Smooth muscle cell (in vitro differentiated cells): ENCODE measurements at regions not wholly inside any gene's neighbourhood (a gene's known extent, or its start where the extent isn't known, plus 50 kb on each side); places are given as distances from the start of the nearest gene placed in this dataset.

Experiments used
- DNase-seq: peaks from one replicate; lab custom pipeline; 2025; ENCODE audit not compliant: unreplicated experiment; lab: John Stamatoyannopoulos, UW
- H2AFZ ChIP-seq: fragments of 200-600 bp; sonication (generic); 2 replicates; pipeline ENCODE4 v1.6.0; 2016; ENCODE audit warnings: antibody characterized with exemption, low read depth, mild to moderate bottlenecking
- H3F3A ChIP-seq: fragments of 200-600 bp; sonication (generic); 2 replicates; pipeline ENCODE4 v1.6.0; 2017; ENCODE audit warnings: antibody characterized with exemption, low read depth
- H3K27ac ChIP-seq: fragments of 200-600 bp; sonication (generic); 2 replicates; pipeline ENCODE4 v1.5.1; 2016; ENCODE audit warnings: low read depth, mild to moderate bottlenecking
- H3K27me3 ChIP-seq: fragments of 200-600 bp; sonication (generic); 2 replicates; pipeline ENCODE4 v1.6.1; 2016; ENCODE audit warnings: low read depth, mild to moderate bottlenecking
- H3K36me3 ChIP-seq: fragments of 200-600 bp; sonication (generic); 2 replicates; pipeline ENCODE4 v1.5.1; 2016; ENCODE audit warnings: low read depth
- H3K4me1 ChIP-seq: fragments of 200-600 bp; sonication (generic); 2 replicates; pipeline ENCODE4 v1.5.1; 2016; ENCODE audit warnings: low read depth
- H3K4me2 ChIP-seq: fragments of 200-600 bp; sonication (generic); 2 replicates; pipeline ENCODE4 v1.6.0; 2016; ENCODE audit warnings: mild to moderate bottlenecking
- H3K4me3 ChIP-seq: fragments of 200-600 bp; sonication (generic); 2 replicates; pipeline ENCODE4 v1.5.1; 2016; ENCODE audit warnings: mild to moderate bottlenecking
- H3K79me2 ChIP-seq: fragments of 200-600 bp; sonication (generic); 2 replicates; pipeline ENCODE4 v1.6.0; 2016; ENCODE audit warnings: low read depth, mild to moderate bottlenecking
- H3K9ac ChIP-seq: fragments of 200-600 bp; sonication (generic); 2 replicates; pipeline ENCODE4 v1.6.0; 2016; ENCODE audit warnings: low read depth
- H3K9me3 ChIP-seq: fragments of 200-600 bp; sonication (generic); replicated peaks from 2 replicates; pipeline ENCODE4 v1.5.1; 2016; ENCODE audit warnings: low read depth
- H4K20me1 ChIP-seq: fragments of 200-600 bp; sonication (generic); 2 replicates; pipeline ENCODE4 v1.6.0; 2016; ENCODE audit warnings: low read depth
- CTCF ChIP-seq: fragments of 200-600 bp; sonication (generic); IDR thresholded peaks from 2 replicates; pipeline ENCODE4 v1.5.1; 2017; ENCODE audit warnings: borderline replicate concordance, mild to moderate bottlenecking, antibody characterized with exemption; ENCODE audit not compliant: insufficient read depth, poor library complexity, severe bottlenecking
- WGBS: methylation state at CpG from one replicate; pipeline ENCODE4 v1.1.7; 2016; ENCODE audit warnings: low lambda C conversion rate; 5-methylcytosine and 5-hydroxymethylcytosine counted together

- Histone ChIP-seq H2AFZ (no peak overlapping the region), H3K4me1 (peaks cover 3% of the 10 kb centered on the region), H3K4me2 (no peak overlapping the region), H3K9me3 (no peaks in the 10 kb centered on the region), H3K79me2 (no peaks in the 10 kb centered on the region), H3K27me3 (peaks cover 11% of the 10 kb centered on the region), H3K27ac (no peak overlapping the region), H3F3A (no peaks in the 10 kb centered on the region), H3K9ac (no peak overlapping the region), H3K36me3 (no peaks in the 10 kb centered on the region), H4K20me1 (no peaks in the 10 kb centered on the region), H3K4me3 (no peak overlapping the region)
- no peak for TF ChIP-seq CTCF
- WGBS: 95% methylated on average over 5 of the region's 5 CpGs
- DNase-seq: no peak
These were observed 194.8 kb upstream of the PRSS16 start for GRCh38 chr6:27052731-27053082.

DNA sequence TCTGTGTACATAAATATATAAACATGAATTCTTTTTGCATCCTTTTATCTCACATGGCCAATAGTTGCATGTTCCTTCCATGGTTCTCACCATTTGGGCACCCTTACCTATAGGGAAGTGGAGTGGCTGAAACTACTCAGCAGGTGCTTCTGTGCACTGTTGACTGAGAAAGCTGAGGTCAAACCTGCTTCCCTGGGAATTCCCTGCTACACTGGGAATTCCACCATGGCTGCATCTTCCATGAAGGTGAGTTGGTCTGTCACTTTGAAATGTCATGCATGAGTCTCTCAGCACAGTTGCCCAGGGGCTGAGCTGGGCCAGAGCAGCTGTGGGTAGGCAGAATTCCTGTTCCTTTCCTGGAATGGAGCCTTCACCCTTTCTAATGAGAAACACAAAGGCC is 193.8 kb upstream of the PRSS16 start:
- no peak for DNase-seq

DNA sequence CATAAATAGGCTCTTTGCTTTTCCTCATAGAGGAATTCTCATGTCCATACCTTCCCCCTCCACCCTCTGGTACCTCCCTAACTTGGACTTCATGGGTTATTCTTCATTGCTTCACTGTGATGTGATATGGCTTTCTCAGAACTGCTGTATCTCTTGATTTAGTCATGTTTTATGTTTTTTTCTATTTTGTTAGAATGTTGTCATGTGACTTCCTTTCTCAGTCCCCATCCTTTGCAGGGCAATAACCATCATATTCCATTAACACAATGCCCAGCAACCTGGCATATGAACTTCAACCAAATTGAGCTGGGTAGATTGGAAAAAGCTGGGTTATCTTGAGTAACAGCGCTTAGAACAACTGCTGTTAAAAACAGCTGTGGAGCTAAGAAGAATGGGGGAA is 190.9 kb upstream of the PRSS16 start:
- Histone ChIP-seq H3K27me3 (peaks cover 11% of the 10 kb centered on the region), H3F3A (no peaks in the 10 kb centered on the region), H3K79me2 (no peaks in the 10 kb centered on the region), H3K36me3 (no peaks in the 10 kb centered on the region), H3K9ac (no peak overlapping the region), H4K20me1 (no peaks in the 10 kb centered on the region), H3K4me3 (no peak overlapping the region), H2AFZ (no peak overlapping the region), H3K4me1 (no peaks in the 10 kb centered on the region), H3K4me2 (no peak overlapping the region), H3K27ac (no peak overlapping the region), H3K9me3 (no peaks in the 10 kb centered on the region)
- DNase-seq: no peak
- TF ChIP-seq CTCF: no peak
- 98% methylated on average over 1 of the region's 1 CpG for WGBS

More for the DNA sequence above, 193.8 kb upstream of the PRSS16 start:
- Histone ChIP-seq H3K27ac (no peak overlapping the region), H3F3A (no peaks in the 10 kb centered on the region), H3K27me3 (peaks cover 11% of the 10 kb centered on the region), H3K9me3 (no peaks in the 10 kb centered on the region), H3K36me3 (no peaks in the 10 kb centered on the region), H3K9ac (no peak overlapping the region), H3K4me3 (no peak overlapping the region), H3K4me1 (peaks cover 3% of the 10 kb centered on the region), H3K4me2 (no peak overlapping the region), H3K79me2 (no peaks in the 10 kb centered on the region), H2AFZ (no peak overlapping the region), H4K20me1 (no peaks in the 10 kb centered on the region)
- no peak for TF ChIP-seq CTCF

DNA sequence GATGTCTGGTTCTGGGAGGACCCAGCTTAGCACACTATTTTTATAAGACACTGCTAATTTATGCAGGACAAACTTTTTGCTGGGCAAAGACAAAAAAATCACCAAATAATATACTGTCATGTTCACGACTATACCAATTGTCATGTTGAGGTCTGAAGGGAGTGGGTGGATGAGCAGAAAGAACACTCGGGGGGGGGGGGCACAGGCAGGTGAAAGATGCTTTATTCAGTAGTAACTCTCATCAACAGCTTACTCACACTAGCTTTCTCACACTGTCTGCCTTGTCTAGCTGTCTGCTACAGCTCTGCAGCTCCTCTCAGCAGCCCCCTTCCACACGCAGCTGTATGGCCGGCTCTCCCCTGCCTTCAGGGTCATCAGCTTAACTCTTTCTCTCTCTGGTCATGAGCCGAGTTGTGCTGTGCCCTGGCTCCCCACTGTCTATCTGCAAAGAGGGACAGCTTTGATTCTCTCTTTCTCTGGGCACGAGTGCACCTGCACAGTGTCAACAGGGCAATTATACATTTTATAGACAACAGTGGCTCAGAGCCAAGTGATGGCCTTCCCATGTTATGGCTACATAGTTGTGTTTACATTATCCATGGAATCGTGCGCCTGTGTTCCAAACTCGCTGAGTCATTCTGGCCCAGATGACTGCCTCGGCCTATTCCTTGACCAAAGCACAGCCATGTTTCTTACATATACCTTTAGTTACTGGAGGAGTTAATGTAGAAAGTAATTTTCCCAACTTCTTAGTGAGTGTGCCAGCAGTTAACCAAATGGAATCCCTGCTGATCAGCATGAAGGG is 187.7 kb upstream of the PRSS16 start:
- Histone ChIP-seq H3K9ac (no peak overlapping the region), H3K9me3 (no peaks in the 10 kb centered on the region), H3F3A (no peaks in the 10 kb centered on the region), H3K4me3 (no peak overlapping the region), H2AFZ (no peak overlapping the region), H3K4me1 (no peaks in the 10 kb centered on the region), H4K20me1 (no peaks in the 10 kb centered on the region), H3K4me2 (no peak overlapping the region), H3K79me2 (no peaks in the 10 kb centered on the region), H3K36me3 (no peaks in the 10 kb centered on the region), H3K27me3 (peaks cover 11% of the 10 kb centered on the region), H3K27ac (no peak overlapping the region)
- WGBS: 67% methylated on average over 10 of the region's 10 CpGs
- TF ChIP-seq CTCF: no peak
- DNase-seq: no peak
